ENCODE measurements at regions not wholly inside any gene's neighbourhood (a gene's known extent, or its start where the extent isn't known, plus 50 kb on each side); places are given as distances from the start of the nearest gene placed in this dataset.

DNA sequence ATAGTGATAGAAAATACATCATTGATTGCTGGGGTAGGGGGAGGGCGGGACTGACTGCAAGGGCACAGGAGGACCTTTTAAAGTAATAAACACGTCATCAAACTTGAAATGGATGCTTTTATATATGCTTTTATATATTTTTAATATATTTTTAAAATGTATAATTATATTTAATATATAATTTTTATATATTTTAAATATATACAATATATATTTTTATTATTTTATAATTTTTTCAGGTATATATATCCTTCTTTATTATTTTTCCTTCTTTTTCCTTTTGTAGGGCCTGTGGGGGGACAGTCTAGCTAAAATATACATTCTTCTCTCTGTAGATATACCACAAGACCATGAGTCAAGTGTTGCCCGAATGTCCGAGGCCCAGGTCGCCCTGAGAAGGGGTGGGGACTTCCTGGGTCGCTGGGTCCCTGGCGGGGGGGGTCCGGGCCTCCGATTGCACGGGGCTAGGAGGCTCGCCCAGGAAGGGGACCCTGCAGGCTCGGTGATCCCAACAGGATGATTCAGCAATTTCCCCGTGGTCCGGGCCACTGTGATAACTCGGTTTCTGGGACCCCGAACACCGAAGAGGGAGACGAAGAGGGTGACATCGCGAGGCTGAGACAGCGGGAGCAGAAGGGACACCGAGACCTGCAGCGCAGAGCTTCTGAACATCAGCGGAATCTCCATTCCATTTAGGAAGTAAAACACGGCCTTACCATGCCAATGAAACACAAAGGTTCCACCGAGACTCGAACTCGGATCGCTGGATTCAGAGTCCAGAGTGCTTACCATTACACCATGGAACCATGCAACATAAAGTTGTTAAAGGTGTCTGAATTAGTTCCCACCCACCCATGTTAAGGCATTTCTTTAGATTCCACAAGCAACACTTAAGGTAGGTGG is 112.5 kb upstream of the NBPF11 start (continued):
- TF ChIP-seq RREB1 (CRISPR knock-in tag; IDR thresholded peaks at IDR 0.05), result no peak
- no peak for TF ChIP-seq GTF2F1 (IDR thresholded peaks at IDR 0.05; ENCODE audit: low read depth, low read length)
- no peak for TF ChIP-seq ZNF445 (CRISPR knock-in tag; IDR thresholded peaks at IDR 0.05; ENCODE audit: low read depth)
- TF ChIP-seq ZNF324 (CRISPR knock-in tag; IDR thresholded peaks at IDR 0.05), result no peak
- TF ChIP-seq ASH1L (IDR thresholded peaks at IDR 0.05; ENCODE audit: borderline replicate concordance, low read depth, partially characterized antibody), result no peak
- TF ChIP-seq POLR3A (IDR thresholded peaks at IDR 0.05; ENCODE audit: borderline replicate concordance, extremely low read depth, insufficient read depth, insufficient read length), result peak; percentile 86
- no peak for TF ChIP-seq TAF1 (IDR thresholded peaks at IDR 0.05; ENCODE audit: control insufficient read depth, extremely low read depth, insufficient read depth, low read length, severe bottlenecking)
- TF ChIP-seq BACH1 (tag; IDR thresholded peaks at IDR 0.05), result peak; percentile 68; the same call in 1 of the 2 replicates
- TF ChIP-seq MAFK (IDR thresholded peaks at IDR 0.05; ENCODE audit: low read length), result peak; percentile 84
- TF ChIP-seq SMARCC2 (IDR thresholded peaks at IDR 0.05; ENCODE audit: low read depth), result peak; percentile 70
- TF ChIP-seq TAF15 (IDR thresholded peaks at IDR 0.05; ENCODE audit: low read depth, low read length), result no peak
- no peak for TF ChIP-seq HNRNPH1 (optimal IDR thresholded peaks at IDR 0.05; ENCODE audit: low read depth, low read length)
- TF ChIP-seq TCFL5 (CRISPR knock-in tag; conservative IDR thresholded peaks at IDR 0.05), result no peak

Measured in K562 (cell line).